Esophagus squamous epithelium (tissue), 4 donors: ENCODE measurements at regions not wholly inside any gene's neighbourhood (a gene's known extent, or its start where the extent isn't known, plus 50 kb on each side); places are given as distances from the start of the nearest gene placed in this dataset.

ENCODE experiments used
- POLR2A ChIP-seq, 4 donors: fragments of 450-650 bp; IDR thresholded peaks; one replicate each; pipeline ENCODE4 v1.6.1; 2017; ENCODE audit warnings: antibody characterized with exemption in 4 of 4, mild to moderate bottlenecking in 4 of 4, moderate library complexity in 3 of 4
- TF ChIP-seq, protein P1 (sequence below), 6 experiments: fragments of 450-650 bp in 4 of 6; fragments of 200-600 bp in 2 of 6; sonication (generic) in 2 of 6; IDR thresholded peaks; one replicate each; pipeline ENCODE4 v1.5.1; 2016 to 2019; ENCODE audit warnings: antibody characterized with exemption in 6 of 6, mild to moderate bottlenecking in 4 of 6, moderate library complexity in 4 of 6

DNA sequence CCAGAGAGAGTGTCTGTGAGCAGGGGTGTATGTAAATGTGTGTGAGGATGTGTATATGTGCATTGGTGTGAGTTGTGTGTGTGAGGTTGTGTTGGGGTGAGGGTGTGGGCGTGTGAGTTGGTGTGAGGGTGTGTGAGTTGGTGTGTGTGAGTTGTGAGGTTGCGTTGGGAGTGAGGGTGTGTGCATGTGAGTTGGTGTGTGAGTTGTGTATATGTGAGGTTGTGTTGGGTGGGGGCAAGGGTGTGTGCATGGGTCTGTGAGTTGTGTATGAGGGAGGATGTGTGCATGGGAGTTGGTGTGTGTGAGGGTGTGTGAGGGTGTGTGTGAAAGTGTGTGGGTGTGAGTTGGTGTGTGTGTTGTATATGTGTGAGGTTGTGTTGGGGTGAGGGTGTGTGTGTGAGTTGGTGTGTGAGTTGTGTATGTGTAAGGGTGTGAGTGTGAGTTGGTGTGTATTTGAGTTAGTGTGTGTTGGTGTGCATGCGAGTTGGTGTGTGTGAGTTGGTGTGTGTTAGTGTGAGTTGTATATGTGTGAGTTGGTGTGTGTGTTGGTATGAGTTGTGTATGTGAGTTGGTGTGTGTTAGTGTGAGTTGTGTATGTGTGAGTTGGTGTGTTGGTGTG, 161.6 kb upstream of the IER5L start:
- TF ChIP-seq, protein P1, sequence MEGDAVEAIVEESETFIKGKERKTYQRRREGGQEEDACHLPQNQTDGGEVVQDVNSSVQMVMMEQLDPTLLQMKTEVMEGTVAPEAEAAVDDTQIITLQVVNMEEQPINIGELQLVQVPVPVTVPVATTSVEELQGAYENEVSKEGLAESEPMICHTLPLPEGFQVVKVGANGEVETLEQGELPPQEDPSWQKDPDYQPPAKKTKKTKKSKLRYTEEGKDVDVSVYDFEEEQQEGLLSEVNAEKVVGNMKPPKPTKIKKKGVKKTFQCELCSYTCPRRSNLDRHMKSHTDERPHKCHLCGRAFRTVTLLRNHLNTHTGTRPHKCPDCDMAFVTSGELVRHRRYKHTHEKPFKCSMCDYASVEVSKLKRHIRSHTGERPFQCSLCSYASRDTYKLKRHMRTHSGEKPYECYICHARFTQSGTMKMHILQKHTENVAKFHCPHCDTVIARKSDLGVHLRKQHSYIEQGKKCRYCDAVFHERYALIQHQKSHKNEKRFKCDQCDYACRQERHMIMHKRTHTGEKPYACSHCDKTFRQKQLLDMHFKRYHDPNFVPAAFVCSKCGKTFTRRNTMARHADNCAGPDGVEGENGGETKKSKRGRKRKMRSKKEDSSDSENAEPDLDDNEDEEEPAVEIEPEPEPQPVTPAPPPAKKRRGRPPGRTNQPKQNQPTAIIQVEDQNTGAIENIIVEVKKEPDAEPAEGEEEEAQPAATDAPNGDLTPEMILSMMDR (IDR thresholded peaks at IDR 0.05): no peak
- TF ChIP-seq POLR2A (IDR thresholded peaks at IDR 0.05): no peak
